ENCODE measurements at regions not wholly inside any gene's neighbourhood (a gene's known extent, or its start where the extent isn't known, plus 50 kb on each side); places are given as distances from the start of the nearest gene placed in this dataset.

GRCh38 chr2:71742953-71743601, 289.7 kb downstream of the DYSF start:
- Mint-ChIP-seq H3K27ac (peak overlapping the region; percentile 95), H3K36me3 (ENCODE audit: low read depth) (peaks cover 12% of the 10 kb centered on the region), H3K4me1 (peaks cover 49% of the 10 kb centered on the region), H3K9me3 (peaks cover 40% of the 10 kb centered on the region), H3K27me3 (ENCODE audit: low read depth, poor library complexity) (peaks cover 44% of the 10 kb centered on the region), H3K4me3 (no peak overlapping the region)
- TF ChIP-seq, protein P1, sequence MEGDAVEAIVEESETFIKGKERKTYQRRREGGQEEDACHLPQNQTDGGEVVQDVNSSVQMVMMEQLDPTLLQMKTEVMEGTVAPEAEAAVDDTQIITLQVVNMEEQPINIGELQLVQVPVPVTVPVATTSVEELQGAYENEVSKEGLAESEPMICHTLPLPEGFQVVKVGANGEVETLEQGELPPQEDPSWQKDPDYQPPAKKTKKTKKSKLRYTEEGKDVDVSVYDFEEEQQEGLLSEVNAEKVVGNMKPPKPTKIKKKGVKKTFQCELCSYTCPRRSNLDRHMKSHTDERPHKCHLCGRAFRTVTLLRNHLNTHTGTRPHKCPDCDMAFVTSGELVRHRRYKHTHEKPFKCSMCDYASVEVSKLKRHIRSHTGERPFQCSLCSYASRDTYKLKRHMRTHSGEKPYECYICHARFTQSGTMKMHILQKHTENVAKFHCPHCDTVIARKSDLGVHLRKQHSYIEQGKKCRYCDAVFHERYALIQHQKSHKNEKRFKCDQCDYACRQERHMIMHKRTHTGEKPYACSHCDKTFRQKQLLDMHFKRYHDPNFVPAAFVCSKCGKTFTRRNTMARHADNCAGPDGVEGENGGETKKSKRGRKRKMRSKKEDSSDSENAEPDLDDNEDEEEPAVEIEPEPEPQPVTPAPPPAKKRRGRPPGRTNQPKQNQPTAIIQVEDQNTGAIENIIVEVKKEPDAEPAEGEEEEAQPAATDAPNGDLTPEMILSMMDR (IDR thresholded peaks at IDR 0.05) = no peak
- peak; percentile 38 for DNase-seq

- Mint-ChIP-seq H3K36me3 (ENCODE audit: low read depth) (peaks cover 12% of the 10 kb centered on the region), H3K27me3 (ENCODE audit: low read depth, poor library complexity) (peaks cover 43% of the 10 kb centered on the region), H3K4me3 (no peak overlapping the region), H3K27ac (no peak overlapping the region), H3K4me1 (no peaks in the 10 kb centered on the region), H3K9me3 (peaks cover 32% of the 10 kb centered on the region)
- TF ChIP-seq, protein P1 (IDR thresholded peaks at IDR 0.05) = no peak
- no peak for DNase-seq
Measured at GRCh38 chr2:71736986-71737385, 283.6 kb downstream of the DYSF start.

DNA sequence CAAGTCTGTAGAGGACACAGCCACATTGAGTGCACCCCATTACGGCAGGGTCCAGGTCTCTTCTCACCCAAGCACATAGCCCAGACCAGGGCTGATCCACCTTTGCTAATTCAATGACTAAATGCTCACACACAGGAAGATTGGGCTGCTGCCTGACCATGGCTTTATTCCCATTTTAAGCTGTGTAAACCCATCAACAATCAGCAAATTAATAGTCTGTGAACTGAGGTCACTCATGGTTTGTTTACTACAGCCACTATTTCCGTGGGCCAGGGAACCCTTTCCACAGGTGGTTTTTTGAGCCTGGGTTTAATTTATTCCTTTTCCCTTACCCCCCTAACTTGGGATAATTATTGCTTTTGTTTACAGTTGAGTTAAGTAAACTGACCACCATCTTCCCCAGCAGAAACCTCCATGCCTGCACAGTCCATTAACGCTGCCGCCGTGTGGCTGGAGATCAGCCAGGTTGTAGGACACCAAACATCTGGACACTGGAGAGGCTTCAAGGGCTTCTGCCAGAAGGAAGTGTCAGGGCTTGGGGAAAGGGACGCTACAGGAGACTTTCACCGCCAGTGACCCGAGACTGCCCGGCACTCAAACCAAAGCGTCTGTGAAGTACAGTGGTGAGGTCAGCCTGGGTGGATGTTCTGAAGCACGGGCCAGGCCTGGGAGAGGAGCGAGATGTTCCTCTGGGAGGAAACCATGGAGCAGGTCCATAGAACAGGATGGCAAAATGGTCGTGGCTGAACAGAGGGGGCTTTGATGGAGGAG, 282.9 kb downstream of the DYSF start:
- H3K9me3 Mint-ChIP-seq = peaks cover 25% of the 10 kb centered on the region
- TF ChIP-seq, protein P1 (IDR thresholded peaks at IDR 0.05) = no peak
- peaks cover 12% of the 10 kb centered on the region for H3K36me3 Mint-ChIP-seq (ENCODE audit: low read depth)
- no peaks in the 10 kb centered on the region for H3K4me1 Mint-ChIP-seq
- H3K27me3 Mint-ChIP-seq (ENCODE audit: low read depth, poor library complexity) = peaks cover 47% of the 10 kb centered on the region
- no peak for DNase-seq
- H3K27ac Mint-ChIP-seq = no peak overlapping the region
- H3K4me3 Mint-ChIP-seq = no peak overlapping the region

Data from nephron progenitor cell (in vitro differentiated cells).